NCI-H82 treated with DMSO at 0.1 percent for 48 hours (cell line): ENCODE measurements at regions not wholly inside any gene's neighbourhood (a gene's known extent, or its start where the extent isn't known, plus 50 kb on each side); places are given as distances from the start of the nearest gene placed in this dataset.
"Not testable (repeated sequence)": the region's sequence is repeated elsewhere in the genome, so short reads cannot be mapped to it uniquely, and the experiment has no call there.

Experiments
- DNase-seq: peaks from one replicate; lab custom pipeline; 2025; ENCODE audit not compliant: unreplicated experiment; lab: John Stamatoyannopoulos, UW

- no peak for DNase-seq
Measured at GRCh38 chr5:1654786-1655495, 131.2 kb upstream of the LPCAT1 start.

DNA sequence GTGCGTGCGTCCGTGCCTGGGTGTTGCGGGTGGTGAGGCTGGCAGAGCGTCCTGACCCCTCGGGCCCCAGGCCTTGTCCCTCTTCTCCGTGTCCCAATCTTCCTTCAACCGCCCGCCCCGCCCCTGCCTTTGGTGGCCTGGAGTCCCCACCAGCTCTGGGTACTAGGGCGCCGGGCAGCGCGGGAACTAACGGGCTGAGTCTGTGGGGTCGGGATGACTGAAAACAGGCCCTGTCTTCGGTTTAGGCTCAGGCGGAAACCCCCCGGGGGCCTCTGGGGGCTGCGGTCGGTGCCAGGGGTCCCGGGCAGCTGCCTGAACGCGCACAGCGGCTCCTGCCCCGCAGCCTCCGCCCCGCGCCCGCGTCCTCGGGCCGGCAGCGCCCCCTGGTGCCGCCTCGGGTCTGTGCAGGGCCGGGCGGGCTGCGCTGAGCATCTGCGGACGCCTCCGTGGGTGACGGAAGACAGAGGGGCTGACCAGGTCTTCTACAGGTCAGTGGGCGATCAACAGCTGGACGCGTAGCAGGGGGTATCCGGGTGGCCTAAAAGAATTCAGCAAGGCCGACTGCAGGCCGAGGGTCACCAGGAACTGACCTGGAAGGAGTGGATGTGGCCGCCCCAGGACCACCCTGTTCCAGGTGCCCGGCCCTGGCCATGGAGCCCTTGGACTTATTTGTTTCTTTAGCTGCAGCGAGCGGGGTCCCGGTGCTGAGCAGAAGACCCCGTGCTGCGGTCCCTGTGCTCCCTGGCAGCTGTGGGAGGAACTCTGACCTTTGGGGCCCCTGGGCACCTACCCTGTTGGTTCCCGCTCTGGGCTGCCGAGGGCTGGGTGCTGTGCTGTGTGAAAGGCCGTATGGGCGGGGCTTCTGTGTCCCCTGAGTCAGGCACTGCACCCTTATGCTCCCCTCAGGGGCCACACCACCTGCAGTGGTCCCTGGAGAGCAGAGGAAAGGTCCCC, 130.2 kb upstream of the LPCAT1 start:
- not testable (repeated sequence) for DNase-seq

GRCh38 chr5:1652873-1653697, 129.3 kb upstream of the LPCAT1 start:
- no peak for DNase-seq

GRCh38 chr5:1651971-1652872, 128.5 kb upstream of the LPCAT1 start:
- DNase-seq: no peak

DNA sequence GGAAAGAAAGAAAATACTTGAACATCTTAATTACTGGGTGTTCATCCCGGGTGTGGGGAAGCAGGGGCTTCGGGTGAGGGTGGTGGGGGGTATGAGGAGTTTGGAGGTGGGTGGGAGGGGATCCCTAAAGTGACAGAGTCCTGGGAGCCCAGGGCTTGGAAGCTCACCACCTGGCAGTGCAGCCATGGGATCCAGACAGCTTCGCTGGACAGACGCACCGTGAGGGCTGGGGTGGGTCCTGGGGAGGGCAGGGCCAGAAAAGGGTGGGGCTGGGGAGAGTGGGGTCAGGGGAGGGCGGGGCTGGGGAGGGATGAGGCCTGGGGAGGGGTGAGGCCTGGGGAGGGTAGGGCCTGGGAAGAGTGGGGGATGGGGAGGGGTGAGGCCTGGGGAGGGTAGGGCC, 127.5 kb upstream of the LPCAT1 start:
- no peak for DNase-seq

- DNase-seq: no peak
Measured at GRCh38 chr5:1649554-1649953, 125.8 kb upstream of the LPCAT1 start.

DNA sequence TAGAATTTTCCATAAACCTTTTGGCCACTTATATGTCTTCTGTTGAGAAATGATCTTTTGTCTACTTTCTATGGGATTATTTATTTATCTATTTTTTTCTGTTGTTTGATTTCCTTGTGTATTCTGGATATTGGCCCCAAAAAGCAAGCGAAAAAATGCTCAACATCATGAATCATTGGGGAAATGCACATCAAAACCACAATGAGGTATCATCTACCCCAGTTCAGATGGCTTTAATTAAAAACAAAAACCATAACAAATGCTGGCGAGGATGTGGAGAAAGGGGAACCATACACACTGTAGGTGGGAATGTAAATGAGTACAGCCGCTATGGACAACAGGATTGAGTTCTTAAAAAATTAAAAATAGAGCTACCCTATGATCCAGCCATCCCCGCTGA, 125.0 kb upstream of the LPCAT1 start:
- DNase-seq: no peak

DNA sequence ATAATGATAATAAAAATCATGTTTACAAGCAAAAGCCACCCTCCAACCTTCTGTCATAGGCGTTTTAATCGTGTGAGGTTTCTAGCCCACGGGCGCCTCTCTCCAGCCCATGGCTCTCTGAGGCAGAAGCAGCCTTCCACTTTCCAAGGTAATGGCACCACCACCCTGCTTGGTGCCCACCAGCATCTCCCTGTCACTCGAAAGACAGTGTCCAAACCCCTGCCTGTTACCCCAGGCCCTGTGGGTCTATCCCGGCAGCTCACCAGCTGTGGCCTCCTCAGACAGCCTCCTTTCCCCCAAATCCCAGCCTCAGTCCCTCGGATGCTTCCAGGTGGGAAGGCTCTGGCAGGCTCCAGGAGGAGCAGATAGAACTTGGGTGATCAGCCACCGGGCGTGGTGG, 123.8 kb upstream of the LPCAT1 start:
- DNase-seq: no peak

GRCh38 chr5:1644810-1645571, 121.2 kb upstream of the LPCAT1 start:
- DNase-seq: peak; percentile 8

DNA sequence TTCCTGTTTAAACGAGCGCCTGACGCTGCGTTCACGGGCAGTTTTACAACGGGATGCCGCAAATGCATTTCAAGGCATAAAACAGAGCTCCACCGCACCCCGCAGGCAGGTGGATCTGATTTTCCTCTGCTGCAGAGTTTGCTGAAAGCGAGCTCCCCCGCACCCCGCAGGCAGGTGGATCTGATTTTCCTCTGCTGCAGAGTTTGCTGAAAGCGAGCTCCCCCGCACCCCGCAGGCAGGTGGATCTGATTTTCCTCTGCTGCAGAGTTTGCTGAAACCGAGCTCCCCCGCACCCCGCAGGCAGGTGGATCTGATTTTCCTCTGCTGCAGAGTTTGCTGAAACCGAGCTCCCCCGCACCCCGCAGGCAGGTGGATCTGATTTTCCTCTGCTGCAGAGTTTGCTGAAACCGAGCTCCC, 120.6 kb upstream of the LPCAT1 start:
- DNase-seq: not testable (repeated sequence)

- DNase-seq: no peak
Measured at GRCh38 chr5:1643651-1644392, 120.1 kb upstream of the LPCAT1 start.

GRCh38 chr5:1642621-1643061, 118.9 kb upstream of the LPCAT1 start:
- no peak for DNase-seq

DNA sequence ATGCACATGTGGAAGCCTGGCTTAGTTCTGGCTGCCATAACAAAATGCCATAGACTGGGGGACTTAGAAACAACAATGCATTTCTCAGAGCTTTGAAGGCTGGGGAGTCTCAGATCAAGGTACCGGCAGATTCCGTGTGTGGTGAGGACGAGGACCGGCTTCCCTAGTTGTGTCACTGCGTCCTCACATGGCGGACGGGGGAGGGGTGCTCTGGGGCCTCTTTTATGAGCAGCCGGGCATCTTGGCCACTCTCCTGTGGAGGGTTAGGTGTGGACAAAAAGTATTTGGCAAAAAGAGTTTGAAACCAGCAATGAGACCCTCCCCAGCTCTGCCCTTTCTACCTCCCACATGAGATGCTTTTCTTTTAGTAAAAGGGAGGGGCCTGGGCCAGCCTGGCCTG, 118.5 kb upstream of the LPCAT1 start:
- DNase-seq: no peak

DNA sequence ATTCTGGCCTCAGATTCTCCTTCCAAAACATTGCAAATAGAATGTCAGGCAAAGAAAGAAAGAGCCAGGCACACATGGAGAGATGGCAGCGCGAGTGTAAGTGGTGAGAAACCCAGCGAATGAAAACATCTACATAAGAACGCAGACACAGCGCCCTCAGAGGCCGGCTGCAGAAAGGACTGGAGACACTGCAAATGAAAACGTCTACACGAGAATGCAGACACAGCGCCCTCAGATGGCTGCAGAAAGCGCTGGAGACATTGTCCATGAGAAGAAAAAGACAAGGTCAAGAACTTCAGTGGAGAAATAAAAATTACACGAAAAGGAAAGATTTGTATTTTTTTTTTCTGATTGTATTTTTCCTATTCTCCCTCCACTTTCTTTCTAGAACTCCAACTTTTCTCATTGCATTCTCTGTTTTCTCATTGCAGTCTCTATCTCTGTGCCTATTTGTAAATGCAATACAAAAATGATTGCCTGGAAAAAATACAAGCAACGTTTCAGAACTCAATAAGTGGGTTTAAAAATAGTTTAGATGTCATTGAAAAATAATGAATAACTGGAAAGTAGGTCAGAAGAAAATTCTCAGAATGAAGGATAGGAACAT, 117.9 kb upstream of the LPCAT1 start:
- DNase-seq: peak; percentile 51

- no peak for DNase-seq
Measured at GRCh38 chr5:1641041-1641440, 117.3 kb upstream of the LPCAT1 start.

GRCh38 chr5:1640421-1640881, 116.7 kb upstream of the LPCAT1 start:
- no peak for DNase-seq

DNA sequence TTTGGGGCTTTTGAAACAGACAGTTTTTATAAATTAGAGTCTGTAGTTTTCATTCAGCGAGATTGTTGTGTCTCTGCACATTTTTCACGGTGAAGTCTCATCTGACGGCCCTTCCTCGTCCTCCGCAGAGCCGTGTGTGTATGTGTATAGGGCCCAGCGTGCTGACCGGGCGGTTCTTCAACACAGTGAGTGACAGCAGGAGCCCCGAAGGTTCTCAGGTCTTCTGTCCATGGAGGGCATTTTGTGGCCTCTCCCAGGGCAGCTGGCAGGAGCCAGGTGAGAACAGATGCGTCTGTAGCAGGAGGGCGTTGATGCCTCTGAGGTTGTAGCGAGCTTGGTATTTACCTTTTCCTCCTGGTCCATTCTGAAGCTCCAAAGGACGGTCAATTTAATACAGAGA, 116.0 kb upstream of the LPCAT1 start:
- no peak for DNase-seq

DNA sequence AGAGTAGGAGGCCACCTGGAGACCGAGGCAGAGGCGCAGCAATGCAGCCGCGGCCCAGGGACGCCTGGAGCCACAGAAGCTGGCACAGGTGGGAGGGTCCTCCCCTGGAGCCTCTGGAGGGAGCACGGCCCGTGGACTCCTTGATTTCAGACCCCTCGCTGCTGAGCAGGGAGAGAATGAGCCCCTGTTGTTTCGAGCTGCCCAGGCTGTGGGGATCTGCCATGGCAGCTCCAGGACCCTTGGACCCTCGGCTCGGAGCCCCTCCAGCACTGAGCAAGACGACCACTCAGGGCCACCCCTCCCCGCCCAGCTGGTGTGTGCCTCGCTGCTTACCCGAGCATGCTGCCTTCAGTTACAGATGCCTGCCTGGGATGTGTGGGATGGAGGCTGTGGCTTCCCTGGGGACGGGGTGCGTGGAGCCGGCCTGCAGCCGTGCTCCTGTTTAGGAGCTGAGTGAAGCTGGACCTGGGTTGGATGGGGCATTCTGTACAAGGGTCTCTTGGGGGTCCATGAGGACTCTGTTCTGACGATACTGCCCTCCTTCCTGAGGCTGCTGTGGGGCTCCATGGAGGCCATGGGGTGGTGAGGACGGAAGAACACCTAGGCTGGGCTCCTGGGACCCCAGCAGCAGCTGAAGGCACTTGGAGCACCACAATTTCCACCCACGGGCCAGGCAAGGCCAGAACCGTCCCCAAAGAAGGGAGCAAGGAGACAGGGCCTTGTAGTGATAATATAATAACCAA, 115.1 kb upstream of the LPCAT1 start:
- no peak for DNase-seq
